Erythroblast (primary cell): ENCODE measurements at regions not wholly inside any gene's neighbourhood (a gene's known extent, or its start where the extent isn't known, plus 50 kb on each side); places are given as distances from the start of the nearest gene placed in this dataset.

Experiments
- GATA1 ChIP-seq: IDR thresholded peaks from 2 replicates; pipeline ENCODE4 v1.6.1; 2011; ENCODE audit warnings: low read depth, mild to moderate bottlenecking, control low read depth, low read length, moderate library complexity
- POLR2A ChIP-seq: IDR thresholded peaks from 2 replicates; pipeline ENCODE4 v1.6.1; 2011; ENCODE audit warnings: mild to moderate bottlenecking, low read length

GRCh38 chrX:98111684-98112083 is 1228.0 kb downstream of the RPA4 start:
- no peak for TF ChIP-seq POLR2A
- no peak for TF ChIP-seq GATA1
